GM23248 (cell line): ENCODE measurements at regions not wholly inside any gene's neighbourhood (a gene's known extent, or its start where the extent isn't known, plus 50 kb on each side); places are given as distances from the start of the nearest gene placed in this dataset.

Experiments
- EZH2 ChIP-seq: fragments of 200-600 bp; sonication (generic); IDR thresholded peaks from 2 replicates; pipeline ENCODE4 v1.6.1; 2018; ENCODE audit warnings: antibody characterized with exemption, mild to moderate bottlenecking; ENCODE audit not compliant: insufficient read depth, poor library complexity, severe bottlenecking
- EZH2phosphoT487 ChIP-seq: fragments of 200-600 bp; sonication (generic); IDR thresholded peaks from 2 replicates; pipeline ENCODE4 v1.6.1; 2018; ENCODE audit warnings: antibody characterized with exemption, moderate library complexity, mild to moderate bottlenecking, low read depth; ENCODE audit not compliant: insufficient read depth

- TF ChIP-seq EZH2 (no peak), EZH2phosphoT487 (no peak)
These were observed 57.0 kb upstream of the RANBP6 start for GRCh38 chr9:6072453-6072852.
